Neural progenitor cell (in vitro differentiated cells): ENCODE measurements at regions not wholly inside any gene's neighbourhood (a gene's known extent, or its start where the extent isn't known, plus 50 kb on each side); places are given as distances from the start of the nearest gene placed in this dataset.

Source experiments
- EZH2 ChIP-seq: fragments of 200-600 bp; sonication (generic); IDR thresholded peaks from 2 replicates; pipeline ENCODE4 v1.6.1; 2017; ENCODE audit warnings: antibody characterized with exemption, mild to moderate bottlenecking, moderate library complexity
- TF ChIP-seq, protein P1 (sequence below): fragments of 200-600 bp; sonication (generic); IDR thresholded peaks from 2 replicates; pipeline ENCODE4 v1.5.1; 2017; ENCODE audit warnings: antibody characterized with exemption, mild to moderate bottlenecking

DNA sequence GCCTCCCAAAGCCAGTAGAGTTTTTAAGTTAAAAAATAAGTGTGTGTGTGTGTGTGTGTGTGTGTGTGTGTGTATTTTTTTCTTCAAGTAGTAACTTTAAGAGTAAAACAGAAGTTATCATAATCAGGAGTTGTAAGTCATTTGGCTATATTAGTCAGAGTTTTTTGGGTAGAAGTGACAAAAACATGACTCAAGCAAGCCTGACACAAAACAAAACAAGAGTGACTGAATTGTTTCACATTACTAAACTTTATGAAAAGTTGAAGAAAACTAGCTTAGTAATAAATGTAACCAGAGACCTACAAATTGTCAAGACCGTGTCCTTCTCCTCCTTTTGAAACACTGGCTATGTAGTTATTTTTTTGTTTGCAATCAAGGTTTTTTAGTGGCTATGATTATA, 738.0 kb upstream of the PITX2 start:
- TF ChIP-seq, protein P1, sequence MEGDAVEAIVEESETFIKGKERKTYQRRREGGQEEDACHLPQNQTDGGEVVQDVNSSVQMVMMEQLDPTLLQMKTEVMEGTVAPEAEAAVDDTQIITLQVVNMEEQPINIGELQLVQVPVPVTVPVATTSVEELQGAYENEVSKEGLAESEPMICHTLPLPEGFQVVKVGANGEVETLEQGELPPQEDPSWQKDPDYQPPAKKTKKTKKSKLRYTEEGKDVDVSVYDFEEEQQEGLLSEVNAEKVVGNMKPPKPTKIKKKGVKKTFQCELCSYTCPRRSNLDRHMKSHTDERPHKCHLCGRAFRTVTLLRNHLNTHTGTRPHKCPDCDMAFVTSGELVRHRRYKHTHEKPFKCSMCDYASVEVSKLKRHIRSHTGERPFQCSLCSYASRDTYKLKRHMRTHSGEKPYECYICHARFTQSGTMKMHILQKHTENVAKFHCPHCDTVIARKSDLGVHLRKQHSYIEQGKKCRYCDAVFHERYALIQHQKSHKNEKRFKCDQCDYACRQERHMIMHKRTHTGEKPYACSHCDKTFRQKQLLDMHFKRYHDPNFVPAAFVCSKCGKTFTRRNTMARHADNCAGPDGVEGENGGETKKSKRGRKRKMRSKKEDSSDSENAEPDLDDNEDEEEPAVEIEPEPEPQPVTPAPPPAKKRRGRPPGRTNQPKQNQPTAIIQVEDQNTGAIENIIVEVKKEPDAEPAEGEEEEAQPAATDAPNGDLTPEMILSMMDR = no peak
- TF ChIP-seq EZH2 = no peak
